GM23338 (cell line): ENCODE measurements at regions not wholly inside any gene's neighbourhood (a gene's known extent, or its start where the extent isn't known, plus 50 kb on each side); places are given as distances from the start of the nearest gene placed in this dataset.
"Not testable (repeated sequence)": the region's sequence is repeated elsewhere in the genome, so short reads cannot be mapped to it uniquely, and the experiment has no call there.

Source experiments
- CTCF ChIP-seq, 2 experiments: fragments of 200-600 bp in 1 of 2; sonication (generic) in 1 of 2; conservative IDR thresholded peaks; 2 replicates each; pipeline versions ENCODE4 v1.5.1 to v1.6.1; 2016 to 2017; ENCODE audit warnings: antibody characterized with exemption in 2 of 2, low read depth in 2 of 2, mild to moderate bottlenecking in 2 of 2, moderate library complexity in 1 of 2
- EZH2 ChIP-seq: fragments of 200-600 bp; sonication (generic); IDR thresholded peaks from one replicate; pipeline ENCODE4 v1.8.0; 2017; ENCODE audit warnings: antibody characterized with exemption, mild to moderate bottlenecking, low read depth; ENCODE audit not compliant: unreplicated experiment

GRCh38 chr5:166742951-166743350, 1548.5 kb upstream of the WWC1 start:
- not testable (repeated sequence) for TF ChIP-seq EZH2; CTCF (conservative IDR thresholded peaks at IDR 0.05; ENCODE audit: low read depth in 2 of 2)
